HepG2 (cell line): ENCODE measurements at regions not wholly inside any gene's neighbourhood (a gene's known extent, or its start where the extent isn't known, plus 50 kb on each side); places are given as distances from the start of the nearest gene placed in this dataset.

Experiments used
- ARID2 ChIP-seq: sonication (generic); formaldehyde crosslinking; IDR thresholded peaks from 2 replicates; pipeline ENCODE4 v1.8.1; 2022; ENCODE audit warnings: mild to moderate bottlenecking, missing genetic modification reagents, borderline replicate concordance
- CENPX ChIP-seq: sonication (generic); formaldehyde crosslinking; IDR thresholded peaks from 2 replicates; pipeline ENCODE4 v1.9.0; 2021; ENCODE audit warnings: mild to moderate bottlenecking, missing genetic modification reagents, moderate library complexity
- EED ChIP-seq: sonication (generic); formaldehyde crosslinking; IDR thresholded peaks from 2 replicates; pipeline ENCODE4 v1.5.0; 2020; ENCODE audit warnings: mild to moderate bottlenecking, missing genetic modification reagents
- FIP1L1 ChIP-seq: fragments of 200-400 bp; formaldehyde crosslinking; IDR thresholded peaks from 2 replicates; pipeline ENCODE4 v1.6.1; 2018; ENCODE audit warnings: low read depth, mild to moderate bottlenecking, low read length, moderate library complexity, borderline replicate concordance; ENCODE audit not compliant: insufficient read depth
- FOXA3 ChIP-seq: IDR thresholded peaks from 2 replicates; pipeline ENCODE4 v1.6.1; 2016; ENCODE audit warnings: missing genetic modification reagents, missing compliant biosample characterization
- GATAD1 ChIP-seq: IDR thresholded peaks from 2 replicates; pipeline ENCODE4 v1.6.1; 2016; ENCODE audit warnings: missing genetic modification reagents, missing compliant biosample characterization
- GLI4 ChIP-seq: sonication (generic); formaldehyde crosslinking; IDR thresholded peaks from 2 replicates; pipeline ENCODE4 v1.5.1; 2020; ENCODE audit warnings: missing genetic modification reagents, mild to moderate bottlenecking, moderate library complexity, borderline replicate concordance
- HHEX ChIP-seq: IDR thresholded peaks from 2 replicates; pipeline ENCODE4 v1.6.1; 2016; ENCODE audit warnings: control low read depth
- MEIS1 ChIP-seq: sonication (generic); formaldehyde crosslinking; IDR thresholded peaks from 2 replicates; pipeline ENCODE4 v1.9.0; 2021; ENCODE audit warnings: mild to moderate bottlenecking, missing genetic modification reagents, moderate library complexity, borderline replicate concordance
- POLR2G ChIP-seq: fragments of 200-400 bp; formaldehyde crosslinking; IDR thresholded peaks from 2 replicates; pipeline ENCODE4 v1.6.1; 2018; ENCODE audit warnings: mild to moderate bottlenecking, low read depth, low read length, moderate library complexity
- PPARG ChIP-seq: conservative IDR thresholded peaks from 2 replicates; pipeline ENCODE4 v1.6.1; 2016; ENCODE audit warnings: missing biosample characterization, missing genetic modification reagents
- REXO4 ChIP-seq: sonication (generic); formaldehyde crosslinking; IDR thresholded peaks from 2 replicates; pipeline ENCODE4 v1.8.0; 2022; ENCODE audit warnings: missing genetic modification reagents, mild to moderate bottlenecking, borderline replicate concordance
- SAFB2 ChIP-seq: sonication (generic); formaldehyde crosslinking; IDR thresholded peaks from 2 replicates; pipeline ENCODE4 v1.5.1; 2020; ENCODE audit warnings: missing genetic modification reagents, low read depth, mild to moderate bottlenecking, borderline replicate concordance
- TEAD3 ChIP-seq: optimal IDR thresholded peaks from 2 replicates; pipeline ENCODE3; 2016; ENCODE audit warnings: borderline replicate concordance
- YEATS4 ChIP-seq: sonication (generic); formaldehyde crosslinking; IDR thresholded peaks from 2 replicates; pipeline ENCODE4 v1.4.0; 2020; ENCODE audit warnings: missing genetic modification reagents, borderline replicate concordance
- ZBTB38 ChIP-seq: sonication (generic); formaldehyde crosslinking; IDR thresholded peaks from 2 replicates; pipeline ENCODE4 v1.5.1; 2020; ENCODE audit warnings: mild to moderate bottlenecking, missing genetic modification reagents
- ZMYM2 ChIP-seq: sonication (generic); formaldehyde crosslinking; IDR thresholded peaks from 2 replicates; pipeline ENCODE4 v1.8.0; 2022; ENCODE audit warnings: mild to moderate bottlenecking, missing genetic modification reagents
- ZNF326 ChIP-seq: sonication (generic); formaldehyde crosslinking; IDR thresholded peaks from 2 replicates; pipeline ENCODE4 v1.4.0; 2020; ENCODE audit warnings: missing genetic modification reagents, borderline replicate concordance
- ZNF331 ChIP-seq: sonication (generic); formaldehyde crosslinking; IDR thresholded peaks from 2 replicates; pipeline ENCODE4 v1.4.0; 2020; ENCODE audit warnings: missing genetic modification reagents
- ZNF383 ChIP-seq: sonication (generic); formaldehyde crosslinking; IDR thresholded peaks from 2 replicates; pipeline ENCODE4 v1.4.0; 2020; ENCODE audit warnings: missing genetic modification reagents, mild to moderate bottlenecking, borderline replicate concordance
- ZNF460 ChIP-seq: sonication (generic); formaldehyde crosslinking; IDR thresholded peaks from 2 replicates; pipeline ENCODE4 v1.5.1; 2020; ENCODE audit warnings: missing genetic modification reagents, mild to moderate bottlenecking, borderline replicate concordance
- ZNF547 ChIP-seq: sonication (generic); formaldehyde crosslinking; IDR thresholded peaks from 2 replicates; pipeline ENCODE4 v1.5.1; 2020; ENCODE audit warnings: mild to moderate bottlenecking, missing genetic modification reagents
- ZNF552 ChIP-seq: sonication (generic); formaldehyde crosslinking; IDR thresholded peaks from 2 replicates; pipeline ENCODE4 v1.9.0; 2022; ENCODE audit warnings: missing genetic modification reagents, mild to moderate bottlenecking, borderline replicate concordance
- ZNF781 ChIP-seq: sonication (generic); formaldehyde crosslinking; IDR thresholded peaks from 2 replicates; pipeline ENCODE4 v1.5.1; 2020; ENCODE audit warnings: borderline replicate concordance, mild to moderate bottlenecking, missing genetic modification reagents; ENCODE audit errors: not compliant biosample characterization
- TF ChIP-seq, protein P1 (sequence below): sonication (generic); formaldehyde crosslinking; IDR thresholded peaks from 2 replicates; pipeline ENCODE4 v1.5.1; 2020; ENCODE audit warnings: missing genetic modification reagents, mild to moderate bottlenecking, borderline replicate concordance
- TF ChIP-seq, protein P2 (sequence below): sonication (generic); formaldehyde crosslinking; conservative IDR thresholded peaks from 2 replicates; pipeline ENCODE4 v1.8.0; 2022; ENCODE audit warnings: missing genetic modification reagents
- TF ChIP-seq, protein P3 (sequence below): sonication (generic); formaldehyde crosslinking; IDR thresholded peaks from 2 replicates; pipeline ENCODE4 v1.8.0; 2022; ENCODE audit warnings: mild to moderate bottlenecking, missing genetic modification reagents

DNA sequence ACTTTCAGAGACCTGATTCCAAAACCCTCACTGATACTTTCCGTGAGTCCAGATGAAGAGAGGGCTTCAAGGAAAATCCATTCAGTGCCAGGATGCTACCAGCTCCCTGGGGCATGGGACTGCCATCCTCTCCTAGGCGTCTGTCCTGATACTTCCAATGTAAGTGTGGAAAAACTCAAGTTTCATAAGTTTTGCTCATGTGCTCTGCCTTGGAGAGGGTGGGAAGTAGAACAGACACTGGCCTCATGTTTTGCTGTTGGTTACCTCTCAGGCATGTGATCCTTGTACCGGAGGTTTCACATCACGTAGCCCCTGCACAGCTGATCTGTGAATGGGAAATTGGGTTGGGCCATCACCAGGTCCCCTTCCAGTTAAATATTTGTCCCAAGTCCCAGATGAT is 517.1 kb downstream of the RPS24 start (continued):
- TF ChIP-seq, protein P1, sequence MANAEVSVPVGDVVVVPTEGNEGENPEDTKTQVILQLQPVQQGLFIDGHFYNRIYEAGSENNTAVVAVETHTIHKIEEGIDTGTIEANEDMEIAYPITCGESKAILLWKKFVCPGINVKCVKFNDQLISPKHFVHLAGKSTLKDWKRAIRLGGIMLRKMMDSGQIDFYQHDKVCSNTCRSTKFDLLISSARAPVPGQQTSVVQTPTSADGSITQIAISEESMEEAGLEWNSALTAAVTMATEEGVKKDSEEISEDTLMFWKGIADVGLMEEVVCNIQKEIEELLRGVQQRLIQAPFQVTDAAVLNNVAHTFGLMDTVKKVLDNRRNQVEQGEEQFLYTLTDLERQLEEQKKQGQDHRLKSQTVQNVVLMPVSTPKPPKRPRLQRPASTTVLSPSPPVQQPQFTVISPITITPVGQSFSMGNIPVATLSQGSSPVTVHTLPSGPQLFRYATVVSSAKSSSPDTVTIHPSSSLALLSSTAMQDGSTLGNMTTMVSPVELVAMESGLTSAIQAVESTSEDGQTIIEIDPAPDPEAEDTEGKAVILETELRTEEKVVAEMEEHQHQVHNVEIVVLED (CRISPR knock-in tag) = no peak
- no peak for TF ChIP-seq GLI4 (CRISPR knock-in tag)
- no peak for TF ChIP-seq CENPX (CRISPR knock-in tag)
- no peak for TF ChIP-seq SAFB2 (CRISPR knock-in tag)
- no peak for TF ChIP-seq HHEX (CRISPR knock-in tag)
- no peak for TF ChIP-seq FIP1L1
- peak; percentile 52 for TF ChIP-seq GATAD1 (CRISPR knock-in tag)
- TF ChIP-seq POLR2G = no peak
- TF ChIP-seq YEATS4 = peak; percentile 91
- peak; percentile 69; the same call in 1 of the 2 replicates for TF ChIP-seq ZNF552 (CRISPR knock-in tag)
- TF ChIP-seq ARID2 (CRISPR knock-in tag) = no peak
- peak; percentile 65 for TF ChIP-seq FOXA3 (CRISPR knock-in tag)
- peak; percentile 16; the same call in 1 of the 2 replicates for TF ChIP-seq ZBTB38 (CRISPR knock-in tag)
- TF ChIP-seq ZNF383 = no peak
- TF ChIP-seq REXO4 (CRISPR knock-in tag) = no peak
- no peak for TF ChIP-seq EED (CRISPR knock-in tag)
- no peak for TF ChIP-seq ZMYM2 (CRISPR knock-in tag)
- TF ChIP-seq ZNF547 (CRISPR knock-in tag) = no peak
- TF ChIP-seq, protein P2, sequence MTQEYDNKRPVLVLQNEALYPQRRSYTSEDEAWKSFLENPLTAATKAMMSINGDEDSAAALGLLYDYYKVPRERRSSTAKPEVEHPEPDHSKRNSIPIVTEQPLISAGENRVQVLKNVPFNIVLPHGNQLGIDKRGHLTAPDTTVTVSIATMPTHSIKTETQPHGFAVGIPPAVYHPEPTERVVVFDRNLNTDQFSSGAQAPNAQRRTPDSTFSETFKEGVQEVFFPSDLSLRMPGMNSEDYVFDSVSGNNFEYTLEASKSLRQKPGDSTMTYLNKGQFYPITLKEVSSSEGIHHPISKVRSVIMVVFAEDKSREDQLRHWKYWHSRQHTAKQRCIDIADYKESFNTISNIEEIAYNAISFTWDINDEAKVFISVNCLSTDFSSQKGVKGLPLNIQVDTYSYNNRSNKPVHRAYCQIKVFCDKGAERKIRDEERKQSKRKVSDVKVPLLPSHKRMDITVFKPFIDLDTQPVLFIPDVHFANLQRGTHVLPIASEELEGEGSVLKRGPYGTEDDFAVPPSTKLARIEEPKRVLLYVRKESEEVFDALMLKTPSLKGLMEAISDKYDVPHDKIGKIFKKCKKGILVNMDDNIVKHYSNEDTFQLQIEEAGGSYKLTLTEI (CRISPR knock-in tag) = no peak
- no peak for TF ChIP-seq ZNF326 (CRISPR knock-in tag)
- TF ChIP-seq, protein P3, sequence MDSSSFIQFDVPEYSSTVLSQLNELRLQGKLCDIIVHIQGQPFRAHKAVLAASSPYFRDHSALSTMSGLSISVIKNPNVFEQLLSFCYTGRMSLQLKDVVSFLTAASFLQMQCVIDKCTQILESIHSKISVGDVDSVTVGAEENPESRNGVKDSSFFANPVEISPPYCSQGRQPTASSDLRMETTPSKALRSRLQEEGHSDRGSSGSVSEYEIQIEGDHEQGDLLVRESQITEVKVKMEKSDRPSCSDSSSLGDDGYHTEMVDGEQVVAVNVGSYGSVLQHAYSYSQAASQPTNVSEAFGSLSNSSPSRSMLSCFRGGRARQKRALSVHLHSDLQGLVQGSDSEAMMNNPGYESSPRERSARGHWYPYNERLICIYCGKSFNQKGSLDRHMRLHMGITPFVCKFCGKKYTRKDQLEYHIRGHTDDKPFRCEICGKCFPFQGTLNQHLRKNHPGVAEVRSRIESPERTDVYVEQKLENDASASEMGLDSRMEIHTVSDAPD (CRISPR knock-in tag) = no peak
- TF ChIP-seq PPARG (CRISPR knock-in tag) = peak; percentile 69
- TF ChIP-seq ZNF781 (CRISPR knock-in tag) = no peak
- TF ChIP-seq ZNF331 (CRISPR knock-in tag) = peak; percentile 49; the same call in 1 of the 2 replicates
- no peak for TF ChIP-seq ZNF460
- peak; percentile 87 for TF ChIP-seq MEIS1
- TF ChIP-seq TEAD3 = peak; percentile 85
